GM18499 (cell line): ENCODE measurements at regions not wholly inside any gene's neighbourhood (a gene's known extent, or its start where the extent isn't known, plus 50 kb on each side); places are given as distances from the start of the nearest gene placed in this dataset.

ENCODE experiments used
- ATAC-seq: cut with Tn5 transposase; IDR thresholded peaks from one replicate; pipeline ENCODE4 v1.9.1; 2021; ENCODE audit warnings: moderate number of reproducible peaks; ENCODE audit not compliant: insufficient read depth, unreplicated experiment

- ATAC-seq = no peak
These were observed 248.7 kb downstream of the GPR37 start for GRCh38 chr7:124516911-124517310.

GRCh38 chr7:124515106-124515830, 250.3 kb downstream of the GPR37 start:
- no peak for ATAC-seq

GRCh38 chr7:124514471-124514870, 251.1 kb downstream of the GPR37 start:
- ATAC-seq = no peak

- no peak for ATAC-seq
These were observed 268.4 kb downstream of the GPR37 start for GRCh38 chr7:124497176-124497575.

GRCh38 chr7:124489925-124490324, 275.7 kb downstream of the GPR37 start:
- no peak for ATAC-seq

GRCh38 chr7:124489082-124489819, 276.3 kb downstream of the GPR37 start:
- no peak for ATAC-seq

GRCh38 chr7:124482229-124482628, 283.4 kb downstream of the GPR37 start:
- no peak for ATAC-seq

GRCh38 chr7:124480821-124481290, 284.7 kb downstream of the GPR37 start:
- ATAC-seq = no peak

- ATAC-seq = no peak
These were observed 285.4 kb downstream of the GPR37 start for GRCh38 chr7:124480036-124480820.

GRCh38 chr7:124462249-124462648, 303.3 kb downstream of the GPR37 start:
- no peak for ATAC-seq

GRCh38 chr7:124460555-124460954, 305.0 kb downstream of the GPR37 start:
- no peak for ATAC-seq

- ATAC-seq = no peak
These were observed 305.5 kb downstream of the GPR37 start for GRCh38 chr7:124460056-124460450.

GRCh38 chr7:124459101-124460055, 306.2 kb downstream of the GPR37 start:
- ATAC-seq = no peak

GRCh38 chr7:124457841-124458240, 307.8 kb downstream of the GPR37 start:
- ATAC-seq = no peak

- ATAC-seq = no peak
These were observed 309.3 kb downstream of the GPR37 start for GRCh38 chr7:124456286-124456685.

GRCh38 chr7:124452186-124452585, 313.4 kb downstream of the GPR37 start:
- ATAC-seq = no peak

- no peak for ATAC-seq
These were observed 315.7 kb downstream of the GPR37 start for GRCh38 chr7:124449896-124450295.

- ATAC-seq = no peak
These were observed 320.7 kb downstream of the GPR37 start for GRCh38 chr7:124444696-124445480.

GRCh38 chr7:124443762-124444161, 321.8 kb downstream of the GPR37 start:
- no peak for ATAC-seq
